ENCODE measurements at regions not wholly inside any gene's neighbourhood (a gene's known extent, or its start where the extent isn't known, plus 50 kb on each side); places are given as distances from the start of the nearest gene placed in this dataset.

- no peaks in the 10 kb centered on the region for H3K4me1 Mint-ChIP-seq (ENCODE audit: low read depth, unreplicated experiment)
- H3K27ac Mint-ChIP-seq (ENCODE audit: unreplicated experiment), result no peak overlapping the region
Measured at GRCh38 chr11:86175626-86176025, 68.9 kb upstream of the EED start.

GRCh38 chr11:86175191-86175590 is 69.4 kb upstream of the EED start:
- Mint-ChIP-seq H3K27me3 (ENCODE audit: unreplicated experiment) (no peaks in the 10 kb centered on the region), H3K27ac (ENCODE audit: unreplicated experiment) (no peak overlapping the region), H3K4me1 (ENCODE audit: low read depth, unreplicated experiment) (no peaks in the 10 kb centered on the region), H3K9me3 (ENCODE audit: unreplicated experiment) (no peaks in the 10 kb centered on the region), H3K4me3 (ENCODE audit: unreplicated experiment) (no peak overlapping the region), H3K36me3 (ENCODE audit: unreplicated experiment) (no peaks in the 10 kb centered on the region)
- no peak for TF ChIP-seq CTCF (IDR thresholded peaks at IDR 0.05; ENCODE audit: partially characterized antibody, unreplicated experiment)
- DNase-seq, result no peak

More at GRCh38 chr11:86175626-86176025, 68.9 kb upstream of the EED start:
- no peak for DNase-seq
- H3K4me3 Mint-ChIP-seq (ENCODE audit: unreplicated experiment), result no peak overlapping the region
- H3K36me3 Mint-ChIP-seq (ENCODE audit: unreplicated experiment), result no peaks in the 10 kb centered on the region
- no peaks in the 10 kb centered on the region for H3K9me3 Mint-ChIP-seq (ENCODE audit: unreplicated experiment)
- no peaks in the 10 kb centered on the region for H3K27me3 Mint-ChIP-seq (ENCODE audit: unreplicated experiment)
- TF ChIP-seq CTCF (IDR thresholded peaks at IDR 0.05; ENCODE audit: partially characterized antibody, unreplicated experiment), result no peak

GRCh38 chr11:86174101-86175046 is 70.2 kb upstream of the EED start:
- Mint-ChIP-seq H3K4me3 (ENCODE audit: unreplicated experiment) (no peak overlapping the region), H3K36me3 (ENCODE audit: unreplicated experiment) (no peaks in the 10 kb centered on the region), H3K4me1 (ENCODE audit: low read depth, unreplicated experiment) (no peaks in the 10 kb centered on the region), H3K9me3 (ENCODE audit: unreplicated experiment) (no peaks in the 10 kb centered on the region), H3K27ac (ENCODE audit: unreplicated experiment) (no peak overlapping the region), H3K27me3 (ENCODE audit: unreplicated experiment) (no peaks in the 10 kb centered on the region)
- DNase-seq, result no peak
- TF ChIP-seq CTCF (IDR thresholded peaks at IDR 0.05; ENCODE audit: partially characterized antibody, unreplicated experiment), result no peak

GRCh38 chr11:86172894-86173293 is 71.7 kb upstream of the EED start:
- H3K4me3 Mint-ChIP-seq (ENCODE audit: unreplicated experiment), result no peak overlapping the region
- no peaks in the 10 kb centered on the region for H3K36me3 Mint-ChIP-seq (ENCODE audit: unreplicated experiment)
- H3K27ac Mint-ChIP-seq (ENCODE audit: unreplicated experiment), result no peak overlapping the region
- H3K27me3 Mint-ChIP-seq (ENCODE audit: unreplicated experiment), result no peaks in the 10 kb centered on the region
- no peak for DNase-seq
- H3K4me1 Mint-ChIP-seq (ENCODE audit: low read depth, unreplicated experiment), result no peaks in the 10 kb centered on the region
- no peaks in the 10 kb centered on the region for H3K9me3 Mint-ChIP-seq (ENCODE audit: unreplicated experiment)
- TF ChIP-seq CTCF (IDR thresholded peaks at IDR 0.05; ENCODE audit: partially characterized antibody, unreplicated experiment), result no peak

GRCh38 chr11:86171627-86172026 is 72.9 kb upstream of the EED start:
- no peak overlapping the region for H3K27ac Mint-ChIP-seq (ENCODE audit: unreplicated experiment)
- TF ChIP-seq CTCF (IDR thresholded peaks at IDR 0.05; ENCODE audit: partially characterized antibody, unreplicated experiment), result no peak
- no peaks in the 10 kb centered on the region for H3K27me3 Mint-ChIP-seq (ENCODE audit: unreplicated experiment)
- no peak for DNase-seq
- no peak overlapping the region for H3K4me3 Mint-ChIP-seq (ENCODE audit: unreplicated experiment)
- no peaks in the 10 kb centered on the region for H3K36me3 Mint-ChIP-seq (ENCODE audit: unreplicated experiment)
- H3K9me3 Mint-ChIP-seq (ENCODE audit: unreplicated experiment), result no peaks in the 10 kb centered on the region
- no peaks in the 10 kb centered on the region for H3K4me1 Mint-ChIP-seq (ENCODE audit: low read depth, unreplicated experiment)
